ENCODE measurements at regions not wholly inside any gene's neighbourhood (a gene's known extent, or its start where the extent isn't known, plus 50 kb on each side); places are given as distances from the start of the nearest gene placed in this dataset.

GRCh38 chr10:83119346-83119745 lies 1020.0 kb upstream of the GHITM start:
- Mint-ChIP-seq H3K27me3 (no peaks in the 10 kb centered on the region), H3K27ac (no peak overlapping the region), H3K4me1 (no peaks in the 10 kb centered on the region), H3K36me3 (no peaks in the 10 kb centered on the region), H3K9me3 (peaks cover 10% of the 10 kb centered on the region), H3K4me3 (no peak overlapping the region)
- no peak for ATAC-seq

GRCh38 chr10:83122336-83122735 lies 1017.0 kb upstream of the GHITM start:
- no peaks in the 10 kb centered on the region for H3K4me1 Mint-ChIP-seq
- no peaks in the 10 kb centered on the region for H3K27me3 Mint-ChIP-seq
- peaks cover 3% of the 10 kb centered on the region for H3K9me3 Mint-ChIP-seq
- no peak overlapping the region for H3K27ac Mint-ChIP-seq
- ATAC-seq: no peak
- no peaks in the 10 kb centered on the region for H3K36me3 Mint-ChIP-seq
- H3K4me3 Mint-ChIP-seq: no peak overlapping the region

GRCh38 chr10:83127942-83128575 lies 1011.2 kb upstream of the GHITM start:
- no peaks in the 10 kb centered on the region for H3K36me3 Mint-ChIP-seq
- no peak for ATAC-seq
- H3K4me1 Mint-ChIP-seq: no peaks in the 10 kb centered on the region
- no peaks in the 10 kb centered on the region for H3K27me3 Mint-ChIP-seq
- peaks cover 4% of the 10 kb centered on the region for H3K9me3 Mint-ChIP-seq
- H3K27ac Mint-ChIP-seq: no peak overlapping the region
- H3K4me3 Mint-ChIP-seq: no peak overlapping the region

GRCh38 chr10:83140811-83141210 lies 998.5 kb upstream of the GHITM start:
- H3K4me3 Mint-ChIP-seq: no peak overlapping the region
- no peaks in the 10 kb centered on the region for H3K27me3 Mint-ChIP-seq

GRCh38 chr10:83142074-83142563 lies 997.2 kb upstream of the GHITM start:
- no peaks in the 10 kb centered on the region for H3K36me3 Mint-ChIP-seq
- no peak for ATAC-seq
- H3K9me3 Mint-ChIP-seq: peaks cover 6% of the 10 kb centered on the region
- H3K27me3 Mint-ChIP-seq: no peaks in the 10 kb centered on the region
- H3K4me3 Mint-ChIP-seq: no peak overlapping the region
- no peak overlapping the region for H3K27ac Mint-ChIP-seq
- H3K4me1 Mint-ChIP-seq: no peaks in the 10 kb centered on the region

More at GRCh38 chr10:83140811-83141210, 998.5 kb upstream of the GHITM start:
- Mint-ChIP-seq H3K27ac (no peak overlapping the region), H3K36me3 (no peaks in the 10 kb centered on the region), H3K4me1 (no peaks in the 10 kb centered on the region), H3K9me3 (peaks cover 6% of the 10 kb centered on the region)
- no peak for ATAC-seq

- Mint-ChIP-seq H3K36me3 (no peaks in the 10 kb centered on the region), H3K4me1 (no peaks in the 10 kb centered on the region), H3K9me3 (peaks cover 6% of the 10 kb centered on the region), H3K27ac (no peak overlapping the region), H3K4me3 (no peak overlapping the region), H3K27me3 (no peaks in the 10 kb centered on the region)
- no peak for ATAC-seq
These were observed 994.8 kb upstream of the GHITM start for GRCh38 chr10:83144461-83144860.

- no peaks in the 10 kb centered on the region for H3K36me3 Mint-ChIP-seq
- no peaks in the 10 kb centered on the region for H3K4me1 Mint-ChIP-seq
- no peak overlapping the region for H3K4me3 Mint-ChIP-seq
- H3K27ac Mint-ChIP-seq: no peak overlapping the region
- ATAC-seq: no peak
- no peaks in the 10 kb centered on the region for H3K9me3 Mint-ChIP-seq
- no peaks in the 10 kb centered on the region for H3K27me3 Mint-ChIP-seq
These were observed 985.6 kb upstream of the GHITM start for GRCh38 chr10:83153714-83154113.

- no peak for ATAC-seq
- Mint-ChIP-seq H3K9me3 (peaks cover 2% of the 10 kb centered on the region), H3K27ac (no peak overlapping the region), H3K4me1 (no peaks in the 10 kb centered on the region), H3K27me3 (no peaks in the 10 kb centered on the region), H3K4me3 (no peak overlapping the region), H3K36me3 (no peaks in the 10 kb centered on the region)
These were observed 975.2 kb upstream of the GHITM start for GRCh38 chr10:83164156-83164555.

GRCh38 chr10:83165265-83165664 lies 974.0 kb upstream of the GHITM start:
- Mint-ChIP-seq H3K4me3 (no peak overlapping the region), H3K9me3 (peaks cover 5% of the 10 kb centered on the region), H3K27me3 (no peaks in the 10 kb centered on the region), H3K27ac (no peak overlapping the region), H3K36me3 (no peaks in the 10 kb centered on the region), H3K4me1 (no peaks in the 10 kb centered on the region)
- no peak for ATAC-seq

- H3K4me1 Mint-ChIP-seq: no peaks in the 10 kb centered on the region
- no peak for ATAC-seq
- H3K27ac Mint-ChIP-seq: no peak overlapping the region
- no peaks in the 10 kb centered on the region for H3K36me3 Mint-ChIP-seq
- H3K4me3 Mint-ChIP-seq: no peak overlapping the region
- H3K9me3 Mint-ChIP-seq: peaks cover 7% of the 10 kb centered on the region
- no peaks in the 10 kb centered on the region for H3K27me3 Mint-ChIP-seq
These were observed 973.0 kb upstream of the GHITM start for GRCh38 chr10:83166344-83166743.

GRCh38 chr10:83167081-83167480 lies 972.2 kb upstream of the GHITM start:
- H3K4me1 Mint-ChIP-seq: no peaks in the 10 kb centered on the region
- H3K36me3 Mint-ChIP-seq: no peaks in the 10 kb centered on the region
- H3K27ac Mint-ChIP-seq: no peak overlapping the region
- H3K9me3 Mint-ChIP-seq: peaks cover 7% of the 10 kb centered on the region
- no peaks in the 10 kb centered on the region for H3K27me3 Mint-ChIP-seq
- ATAC-seq: no peak
- no peak overlapping the region for H3K4me3 Mint-ChIP-seq

GRCh38 chr10:83176901-83177300 lies 962.4 kb upstream of the GHITM start:
- H3K27ac Mint-ChIP-seq: no peak overlapping the region
- ATAC-seq: no peak
- peaks cover 11% of the 10 kb centered on the region for H3K9me3 Mint-ChIP-seq
- H3K27me3 Mint-ChIP-seq: no peaks in the 10 kb centered on the region
- H3K36me3 Mint-ChIP-seq: no peaks in the 10 kb centered on the region
- H3K4me3 Mint-ChIP-seq: no peak overlapping the region
- H3K4me1 Mint-ChIP-seq: no peaks in the 10 kb centered on the region

GRCh38 chr10:83178526-83178925 lies 960.8 kb upstream of the GHITM start:
- Mint-ChIP-seq H3K27me3 (no peaks in the 10 kb centered on the region), H3K9me3 (peaks cover 4% of the 10 kb centered on the region), H3K27ac (no peak overlapping the region), H3K4me1 (no peaks in the 10 kb centered on the region), H3K36me3 (no peaks in the 10 kb centered on the region), H3K4me3 (no peak overlapping the region)
- no peak for ATAC-seq

- Mint-ChIP-seq H3K4me3 (no peak overlapping the region), H3K4me1 (no peaks in the 10 kb centered on the region), H3K9me3 (peaks cover 4% of the 10 kb centered on the region), H3K27ac (no peak overlapping the region), H3K36me3 (no peaks in the 10 kb centered on the region), H3K27me3 (no peaks in the 10 kb centered on the region)
- no peak for ATAC-seq
These were observed 959.9 kb upstream of the GHITM start for GRCh38 chr10:83179371-83179770.

GRCh38 chr10:83182076-83182475 lies 957.2 kb upstream of the GHITM start:
- Mint-ChIP-seq H3K27ac (no peak overlapping the region), H3K9me3 (peaks cover 4% of the 10 kb centered on the region), H3K36me3 (no peaks in the 10 kb centered on the region), H3K27me3 (no peaks in the 10 kb centered on the region), H3K4me3 (no peak overlapping the region), H3K4me1 (no peaks in the 10 kb centered on the region)
- no peak for ATAC-seq

- Mint-ChIP-seq H3K36me3 (no peaks in the 10 kb centered on the region), H3K27ac (no peak overlapping the region), H3K27me3 (no peaks in the 10 kb centered on the region), H3K4me1 (no peaks in the 10 kb centered on the region), H3K4me3 (no peak overlapping the region), H3K9me3 (peaks cover 2% of the 10 kb centered on the region)
- no peak for ATAC-seq
These were observed 954.7 kb upstream of the GHITM start for GRCh38 chr10:83184641-83185040.
